NCI-H1092 treated with DMSO at 0.1 percent for 48 hours (cell line): ENCODE measurements at regions not wholly inside any gene's neighbourhood (a gene's known extent, or its start where the extent isn't known, plus 50 kb on each side); places are given as distances from the start of the nearest gene placed in this dataset.

Source experiments
- DNase-seq: peaks from one replicate; lab custom pipeline; 2025; lab: John Stamatoyannopoulos, UW

- DNase-seq, result no peak
These were observed 675.7 kb upstream of the ID2 start for GRCh38 chr2:8006181-8006580.

GRCh38 chr2:8006626-8007025 lies 675.2 kb upstream of the ID2 start:
- DNase-seq, result no peak

- no peak for DNase-seq
These were observed 672.8 kb upstream of the ID2 start for GRCh38 chr2:8009010-8009597.

GRCh38 chr2:8015848-8016600 lies 665.8 kb upstream of the ID2 start:
- DNase-seq, result no peak

- no peak for DNase-seq
These were observed 665.2 kb upstream of the ID2 start for GRCh38 chr2:8016688-8017087.

- no peak for DNase-seq
These were observed 662.9 kb upstream of the ID2 start for GRCh38 chr2:8018956-8019355.

GRCh38 chr2:8019934-8020333 lies 661.9 kb upstream of the ID2 start:
- no peak for DNase-seq

GRCh38 chr2:8021921-8022320 lies 659.9 kb upstream of the ID2 start:
- no peak for DNase-seq

- DNase-seq, result no peak
These were observed 658.8 kb upstream of the ID2 start for GRCh38 chr2:8022908-8023640.

GRCh38 chr2:8024506-8024905 lies 657.4 kb upstream of the ID2 start:
- DNase-seq, result no peak

GRCh38 chr2:8026381-8026780 lies 655.5 kb upstream of the ID2 start:
- no peak for DNase-seq

GRCh38 chr2:8027387-8027786 lies 654.5 kb upstream of the ID2 start:
- no peak for DNase-seq

- no peak for DNase-seq
These were observed 653.8 kb upstream of the ID2 start for GRCh38 chr2:8028036-8028435.

- DNase-seq, result no peak
These were observed 653.4 kb upstream of the ID2 start for GRCh38 chr2:8028436-8028835.

- no peak for DNase-seq
These were observed 652.9 kb upstream of the ID2 start for GRCh38 chr2:8028981-8029380.

GRCh38 chr2:8030573-8031303 lies 651.1 kb upstream of the ID2 start:
- DNase-seq, result no peak

- DNase-seq, result no peak
These were observed 650.5 kb upstream of the ID2 start for GRCh38 chr2:8031370-8031769.

GRCh38 chr2:8033546-8034096 lies 648.2 kb upstream of the ID2 start:
- no peak for DNase-seq

GRCh38 chr2:8036366-8036765 lies 645.5 kb upstream of the ID2 start:
- DNase-seq, result no peak

GRCh38 chr2:8039732-8040131 lies 642.1 kb upstream of the ID2 start:
- DNase-seq, result no peak

- no peak for DNase-seq
These were observed 638.6 kb upstream of the ID2 start for GRCh38 chr2:8043295-8043694.

GRCh38 chr2:8044046-8044594 lies 637.7 kb upstream of the ID2 start:
- no peak for DNase-seq
